Lung (tissue), 11 donors: ENCODE measurements at regions not wholly inside any gene's neighbourhood (a gene's known extent, or its start where the extent isn't known, plus 50 kb on each side); places are given as distances from the start of the nearest gene placed in this dataset.

Experiments
- ATAC-seq: fragments of 200-7000 bp; cut with Tn5 transposase; one replicate; pipeline ENCODE4 v1.9.1; 2020; ENCODE audit warnings: moderate number of reproducible peaks; ENCODE audit not compliant: insufficient read depth, low FRiP score
- DNase-seq, 3 donors: peaks; one replicate each; pipeline ENCODE4 v3.0.0-alpha.2; 2013 to 2017
- H3K27ac ChIP-seq, 2 donors: one replicate each; pipeline ENCODE4 v1.5.1; 2013; ENCODE audit warnings: mild to moderate bottlenecking in 2 of 2, moderate library complexity in 2 of 2, control low read depth in 1 of 2, inconsistent platforms in 1 of 2, low read depth in 1 of 2, low read length in 1 of 2
- H3K27me3 ChIP-seq, 3 donors: one replicate each; pipeline ENCODE4 v1.5.1; 2013; ENCODE audit warnings: low read length in 2 of 3; ENCODE audit not compliant: control insufficient read depth in 3 of 3, insufficient read depth in 3 of 3
- H3K36me3 ChIP-seq, 4 donors: one replicate each; pipeline ENCODE4 v1.5.1; 2013; ENCODE audit warnings: low read length in 4 of 4, mild to moderate bottlenecking in 1 of 4, moderate library complexity in 1 of 4; ENCODE audit not compliant: control insufficient read depth in 4 of 4, insufficient read depth in 4 of 4
- H3K4me1 ChIP-seq, 5 donors: one replicate each; pipeline ENCODE4 v1.5.1; 2013; ENCODE audit warnings: low read length in 5 of 5, mild to moderate bottlenecking in 2 of 5, moderate library complexity in 1 of 5; ENCODE audit not compliant: control insufficient read depth in 5 of 5, insufficient read depth in 5 of 5
- H3K4me3 ChIP-seq: one replicate; pipeline ENCODE4 v1.5.1; 2013; ENCODE audit warnings: mild to moderate bottlenecking, control low read depth, moderate library complexity
- H3K9ac ChIP-seq, 2 donors: one replicate each; pipeline ENCODE4 v1.5.1; 2013; ENCODE audit warnings: low read length in 2 of 2, control low read depth in 1 of 2; ENCODE audit not compliant: insufficient read depth in 1 of 2
- H3K9me3 ChIP-seq, 4 donors: one replicate each; pipeline ENCODE4 v1.5.1; 2013; ENCODE audit warnings: low read length in 3 of 4, mild to moderate bottlenecking in 1 of 4, moderate library complexity in 1 of 4; ENCODE audit not compliant: control insufficient read depth in 4 of 4, insufficient read depth in 3 of 4
- WGBS, 2 donors: extraction: QIAGEN DNeasy Blood & Tissue Kit; methylation state at CpG; one replicate each; pipeline ENCODE4 v1.1.7; 2013; 5-methylcytosine and 5-hydroxymethylcytosine counted together
- TF ChIP-seq, protein P1 (sequence below): IDR thresholded peaks from 2 replicates; pipeline ENCODE4 v1.5.1; 2012; ENCODE audit warnings: mild to moderate bottlenecking; ENCODE audit errors: control extremely low read depth, extremely low read depth
- donor health status: control.
- donor health status: control.
- donor health status: Bipolar disorder and iron deficiency.
- donor health status: healthy.
- donor health status: DM: yes; HTN: yes; CAD: no.

DNA sequence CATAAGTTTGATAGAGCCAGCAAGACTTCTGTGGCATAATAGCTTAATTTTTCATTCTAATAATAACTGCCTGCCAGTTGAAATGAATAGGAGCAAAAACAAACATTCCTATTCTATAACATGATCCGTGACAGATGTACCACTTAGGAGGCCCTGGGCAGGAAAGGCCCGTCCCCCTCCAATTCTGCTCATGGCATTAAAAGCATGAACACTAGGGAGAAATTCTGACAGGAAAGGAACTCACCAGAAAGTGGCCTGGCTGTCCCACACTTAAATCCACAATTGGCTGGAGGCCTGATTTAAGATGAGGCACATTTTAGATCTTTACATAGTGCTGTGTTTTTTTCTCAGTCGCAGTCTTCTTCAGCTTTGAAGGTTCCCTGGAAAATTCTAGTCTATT, 261.9 kb upstream of the ETAA1 start:
- Histone ChIP-seq H3K4me1 (peaks cover 0 to 32% (median 8%) of the 10 kb centered on the region in 5 donors), H3K27ac (no peak overlapping the region), H3K36me3 (no peaks in the 10 kb centered on the region), H3K27me3 (no peaks in the 10 kb centered on the region), H3K4me3 (no peak overlapping the region), H3K9ac (no peak overlapping the region), H3K9me3 (no peaks in the 10 kb centered on the region)
- TF ChIP-seq, protein P1, sequence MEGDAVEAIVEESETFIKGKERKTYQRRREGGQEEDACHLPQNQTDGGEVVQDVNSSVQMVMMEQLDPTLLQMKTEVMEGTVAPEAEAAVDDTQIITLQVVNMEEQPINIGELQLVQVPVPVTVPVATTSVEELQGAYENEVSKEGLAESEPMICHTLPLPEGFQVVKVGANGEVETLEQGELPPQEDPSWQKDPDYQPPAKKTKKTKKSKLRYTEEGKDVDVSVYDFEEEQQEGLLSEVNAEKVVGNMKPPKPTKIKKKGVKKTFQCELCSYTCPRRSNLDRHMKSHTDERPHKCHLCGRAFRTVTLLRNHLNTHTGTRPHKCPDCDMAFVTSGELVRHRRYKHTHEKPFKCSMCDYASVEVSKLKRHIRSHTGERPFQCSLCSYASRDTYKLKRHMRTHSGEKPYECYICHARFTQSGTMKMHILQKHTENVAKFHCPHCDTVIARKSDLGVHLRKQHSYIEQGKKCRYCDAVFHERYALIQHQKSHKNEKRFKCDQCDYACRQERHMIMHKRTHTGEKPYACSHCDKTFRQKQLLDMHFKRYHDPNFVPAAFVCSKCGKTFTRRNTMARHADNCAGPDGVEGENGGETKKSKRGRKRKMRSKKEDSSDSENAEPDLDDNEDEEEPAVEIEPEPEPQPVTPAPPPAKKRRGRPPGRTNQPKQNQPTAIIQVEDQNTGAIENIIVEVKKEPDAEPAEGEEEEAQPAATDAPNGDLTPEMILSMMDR, result no peak
- ATAC-seq (no peak), DNase-seq (peak in 2 of 3 donors; percentile 24 to 55)
- WGBS, 2 donors, result 62 to 69% methylated on average over 3 of the region's 3 CpGs

- ATAC-seq (no peak), DNase-seq (no peak)
- no peaks in the 10 kb centered on the region for H3K36me3 ChIP-seq
- H3K27me3 ChIP-seq, result no peaks in the 10 kb centered on the region
- H3K9me3 ChIP-seq, result no peaks in the 10 kb centered on the region
- no peak overlapping the region for H3K4me3 ChIP-seq
- TF ChIP-seq, protein P1, result no peak
- H3K9ac ChIP-seq, result no peak overlapping the region
- H3K4me1 ChIP-seq, result peaks cover 0 to 37% (median 7%) of the 10 kb centered on the region in 5 donors
- H3K27ac ChIP-seq, result no peak overlapping the region
Measured at GRCh38 chr2:67137699-67138098, 259.4 kb upstream of the ETAA1 start.

- Histone ChIP-seq H3K27me3 (no peaks in the 10 kb centered on the region), H3K4me3 (no peak overlapping the region), H3K9ac (no peak overlapping the region), H3K9me3 (no peaks in the 10 kb centered on the region), H3K4me1 (peaks cover 0 to 19% (median 5%) of the 10 kb centered on the region in 5 donors), H3K36me3 (no peaks in the 10 kb centered on the region), H3K27ac (no peak overlapping the region)
- ATAC-seq (no peak), DNase-seq (peak in 2 of 3 donors; percentile 71 to 80)
- TF ChIP-seq, protein P1, result no peak
- WGBS, 2 donors, result 22 to 56% methylated on average over 1 of the region's 1 CpG
Measured at GRCh38 chr2:67142071-67142470, 255.1 kb upstream of the ETAA1 start.

- peaks cover 0 to 16% (median 5%) of the 10 kb centered on the region in 5 donors for H3K4me1 ChIP-seq
- ATAC-seq (no peak), DNase-seq (no peak)
- H3K27ac ChIP-seq, result no peak overlapping the region
- WGBS, 2 donors, result 73 to 81% methylated on average over 2 of the region's 2 CpGs
- no peaks in the 10 kb centered on the region for H3K36me3 ChIP-seq
- TF ChIP-seq, protein P1, result no peak
- H3K9ac ChIP-seq, result no peak overlapping the region
- no peaks in the 10 kb centered on the region for H3K9me3 ChIP-seq
- H3K27me3 ChIP-seq, result no peaks in the 10 kb centered on the region
- no peak overlapping the region for H3K4me3 ChIP-seq
Measured at GRCh38 chr2:67142741-67143140, 254.4 kb upstream of the ETAA1 start.
